Lung (tissue), 11 donors: ENCODE measurements at regions not wholly inside any gene's neighbourhood (a gene's known extent, or its start where the extent isn't known, plus 50 kb on each side); places are given as distances from the start of the nearest gene placed in this dataset.

Experiments
- ATAC-seq: fragments of 200-7000 bp; cut with Tn5 transposase; one replicate; pipeline ENCODE4 v1.9.1; 2020; ENCODE audit warnings: moderate number of reproducible peaks; ENCODE audit not compliant: insufficient read depth, low FRiP score
- DNase-seq, 3 donors: peaks; one replicate each; pipeline ENCODE4 v3.0.0-alpha.2; 2013 to 2017
- H3K27ac ChIP-seq, 2 donors: one replicate each; pipeline ENCODE4 v1.5.1; 2013; ENCODE audit warnings: mild to moderate bottlenecking in 2 of 2, moderate library complexity in 2 of 2, control low read depth in 1 of 2, inconsistent platforms in 1 of 2, low read depth in 1 of 2, low read length in 1 of 2
- H3K27me3 ChIP-seq, 3 donors: one replicate each; pipeline ENCODE4 v1.5.1; 2013; ENCODE audit warnings: low read length in 2 of 3; ENCODE audit not compliant: control insufficient read depth in 3 of 3, insufficient read depth in 3 of 3
- H3K36me3 ChIP-seq, 4 donors: one replicate each; pipeline ENCODE4 v1.5.1; 2013; ENCODE audit warnings: low read length in 4 of 4, mild to moderate bottlenecking in 1 of 4, moderate library complexity in 1 of 4; ENCODE audit not compliant: control insufficient read depth in 4 of 4, insufficient read depth in 4 of 4
- H3K4me1 ChIP-seq, 5 donors: one replicate each; pipeline ENCODE4 v1.5.1; 2013; ENCODE audit warnings: low read length in 5 of 5, mild to moderate bottlenecking in 2 of 5, moderate library complexity in 1 of 5; ENCODE audit not compliant: control insufficient read depth in 5 of 5, insufficient read depth in 5 of 5
- H3K4me3 ChIP-seq: one replicate; pipeline ENCODE4 v1.5.1; 2013; ENCODE audit warnings: mild to moderate bottlenecking, control low read depth, moderate library complexity
- H3K9ac ChIP-seq, 2 donors: one replicate each; pipeline ENCODE4 v1.5.1; 2013; ENCODE audit warnings: low read length in 2 of 2, control low read depth in 1 of 2; ENCODE audit not compliant: insufficient read depth in 1 of 2
- H3K9me3 ChIP-seq, 4 donors: one replicate each; pipeline ENCODE4 v1.5.1; 2013; ENCODE audit warnings: low read length in 3 of 4, mild to moderate bottlenecking in 1 of 4, moderate library complexity in 1 of 4; ENCODE audit not compliant: control insufficient read depth in 4 of 4, insufficient read depth in 3 of 4
- CTCF ChIP-seq: IDR thresholded peaks from 2 replicates; pipeline ENCODE4 v1.5.1; 2012; ENCODE audit warnings: mild to moderate bottlenecking; ENCODE audit errors: control extremely low read depth, extremely low read depth
- WGBS, 2 donors: extraction: QIAGEN DNeasy Blood & Tissue Kit; methylation state at CpG; one replicate each; pipeline ENCODE4 v1.1.7; 2013; 5-methylcytosine and 5-hydroxymethylcytosine counted together
- donor health status: control.
- donor health status: control.
- donor health status: Bipolar disorder and iron deficiency.
- donor health status: healthy.
- donor health status: DM: yes; HTN: yes; CAD: no.

GRCh38 chr14:26124896-26125438 lies 472.9 kb downstream of the NOVA1 start:
- DNase-seq, result no peak
- Histone ChIP-seq H3K36me3 (no peaks in the 10 kb centered on the region), H3K9ac (no peak overlapping the region), H3K4me3 (no peak overlapping the region), H3K27me3 (no peaks in the 10 kb centered on the region), H3K27ac (no peak overlapping the region), H3K9me3 (no peaks in the 10 kb centered on the region), H3K4me1 (no peaks in the 10 kb centered on the region)
- ATAC-seq, result no peak
- WGBS, 2 donors, result 54 to 55% methylated on average over 2 of the region's 2 CpGs
- no peak for TF ChIP-seq CTCF

DNA sequence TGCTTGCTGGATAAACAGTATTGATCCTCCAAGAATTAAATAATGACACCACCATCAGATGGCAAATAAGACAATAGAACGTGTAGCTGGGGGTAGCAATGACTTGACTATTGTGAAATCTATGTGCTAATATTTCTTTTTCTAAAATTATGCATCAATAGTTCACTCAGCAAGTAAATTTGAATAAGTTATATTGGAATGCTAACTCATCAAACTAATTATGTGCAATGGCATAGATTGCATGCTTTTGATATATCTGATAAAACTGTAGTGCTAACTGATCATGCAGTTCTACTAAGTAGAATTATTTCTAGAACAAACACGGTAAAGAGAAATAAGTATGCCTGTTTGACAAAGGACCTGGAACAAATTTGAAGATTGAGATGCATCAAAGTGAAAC lies 474.4 kb downstream of the NOVA1 start:
- TF ChIP-seq CTCF, result no peak
- Histone ChIP-seq H3K4me3 (no peak overlapping the region), H3K9me3 (no peaks in the 10 kb centered on the region), H3K36me3 (no peaks in the 10 kb centered on the region), H3K4me1 (no peaks in the 10 kb centered on the region), H3K27ac (no peak overlapping the region), H3K9ac (no peak overlapping the region), H3K27me3 (no peaks in the 10 kb centered on the region)
- DNase-seq (no peak), ATAC-seq (no peak)
- WGBS, 2 donors, result 74 to 86% methylated on average over 2 of the region's 2 CpGs

DNA sequence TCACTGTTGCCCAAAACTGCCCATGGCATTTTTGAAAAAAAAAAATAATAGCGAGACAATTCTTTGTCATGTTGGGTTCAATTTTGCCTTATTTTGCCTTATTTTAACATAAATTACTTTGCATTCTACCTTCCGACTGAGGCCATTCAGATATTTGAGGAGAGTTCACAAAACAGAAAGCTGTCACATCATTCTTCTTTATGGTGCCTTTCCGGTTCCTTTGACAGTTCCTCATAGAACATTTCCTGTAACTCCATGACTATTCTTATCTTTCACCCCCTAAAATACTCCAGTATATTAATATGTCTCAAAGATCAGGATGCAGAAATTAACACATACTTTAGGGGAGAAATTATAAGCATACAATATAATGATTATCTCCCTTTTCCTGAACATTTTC lies 476.7 kb downstream of the NOVA1 start:
- Histone ChIP-seq H3K4me3 (no peak overlapping the region), H3K4me1 (no peaks in the 10 kb centered on the region), H3K9ac (no peak overlapping the region), H3K27ac (no peak overlapping the region), H3K9me3 (no peaks in the 10 kb centered on the region), H3K36me3 (no peaks in the 10 kb centered on the region), H3K27me3 (no peaks in the 10 kb centered on the region)
- no peak for TF ChIP-seq CTCF
- ATAC-seq (no peak), DNase-seq (no peak)
- 37 to 51% methylated on average over 3 of the region's 3 CpGs for WGBS, 2 donors
